Neural cell (in vitro differentiated cells): ENCODE measurements at regions not wholly inside any gene's neighbourhood (a gene's known extent, or its start where the extent isn't known, plus 50 kb on each side); places are given as distances from the start of the nearest gene placed in this dataset.

ENCODE experiments used
- H2AFZ ChIP-seq: fragments of 200-600, 300-800 bp; sonication (generic), shearing (Covaris generic); 2 replicates; pipeline ENCODE4 v1.6.0; 2014; ENCODE audit warnings: low read depth, mild to moderate bottlenecking, antibody characterized with exemption, low read length, moderate library complexity
- H3F3A ChIP-seq: fragments of 200-600 bp; shearing (Covaris generic); 2 replicates; pipeline ENCODE4 v1.6.1; 2016; ENCODE audit warnings: mild to moderate bottlenecking, moderate library complexity, mixed read lengths, antibody characterized with exemption, low read length; ENCODE audit not compliant: insufficient read depth, poor library complexity, severe bottlenecking
- H3K27ac ChIP-seq: fragments of 200-600, 300-800 bp; sonication (generic), shearing (Covaris generic); 2 replicates; pipeline ENCODE4 v1.5.1; 2014; ENCODE audit warnings: mild to moderate bottlenecking, low read length, moderate library complexity
- H3K27me3 ChIP-seq: fragments of 300-800, 200-600 bp; sonication (generic), shearing (Covaris generic); 2 replicates; pipeline ENCODE4 v1.6.0; 2014; ENCODE audit warnings: mild to moderate bottlenecking, low read depth, low read length, moderate library complexity; ENCODE audit not compliant: insufficient read depth
- H3K36me3 ChIP-seq: fragments of 300-800, 200-600 bp; sonication (generic), shearing (Covaris generic); 2 replicates; pipeline ENCODE4 v1.5.1; 2014; ENCODE audit warnings: mild to moderate bottlenecking, antibody characterized with exemption, low read length, moderate library complexity; ENCODE audit not compliant: insufficient read depth
- H3K4me2 ChIP-seq: fragments of 300-800, 200-600 bp; sonication (generic), shearing (Covaris generic); 2 replicates; pipeline ENCODE4 v1.6.0; 2014; ENCODE audit warnings: mild to moderate bottlenecking, low read length
- H3K4me3 ChIP-seq: fragments of 300-800, 200-600 bp; sonication (generic), shearing (Covaris generic); 2 replicates; pipeline ENCODE4 v1.5.1; 2014; ENCODE audit warnings: mild to moderate bottlenecking, low read length, moderate library complexity
- H3K79me2 ChIP-seq: fragments of 200-600 bp; shearing (Covaris generic); replicated peaks from 2 replicates; pipeline ENCODE4 v1.6.0; 2014; ENCODE audit warnings: mild to moderate bottlenecking, low read length, moderate library complexity; ENCODE audit not compliant: insufficient read depth
- H3K9ac ChIP-seq: fragments of 300-800, 200-600 bp; sonication (generic), shearing (Covaris generic); 2 replicates; pipeline ENCODE4 v1.6.1; 2016; ENCODE audit warnings: mild to moderate bottlenecking, low read length, mixed read lengths
- H3K9me2 ChIP-seq: fragments of 200-600 bp; shearing (Covaris generic); 2 replicates; pipeline ENCODE4 v1.6.1; 2016; ENCODE audit warnings: mild to moderate bottlenecking, low read length, mixed read lengths; ENCODE audit not compliant: insufficient read depth
- H3K9me3 ChIP-seq: fragments of 200-600, 300-800 bp; sonication (generic), shearing (Covaris generic); 2 replicates; pipeline ENCODE4 v1.6.1; 2016; ENCODE audit warnings: mild to moderate bottlenecking, mixed run types, low read length, moderate library complexity, mixed read lengths
- H4K20me1 ChIP-seq: fragments of 200-600 bp; shearing (Covaris generic); 2 replicates; pipeline ENCODE4 v1.6.1; 2016; ENCODE audit warnings: mild to moderate bottlenecking, mixed run types; ENCODE audit not compliant: insufficient read depth
- EP300 ChIP-seq: fragments of 450-650 bp; conservative IDR thresholded peaks from 2 replicates; pipeline ENCODE4 v1.6.1; 2014; ENCODE audit warnings: antibody characterized with exemption, mild to moderate bottlenecking, moderate library complexity; ENCODE audit not compliant: poor library complexity, severe bottlenecking
- EZH2 ChIP-seq: fragments of 200-600, 300-800 bp; shearing (Covaris generic), sonication (generic); IDR thresholded peaks from 2 replicates; pipeline ENCODE4 v1.6.1; 2014; ENCODE audit warnings: antibody characterized with exemption, low read length, borderline replicate concordance, mild to moderate bottlenecking; ENCODE audit not compliant: insufficient read depth, poor library complexity, severe bottlenecking
- MXI1 ChIP-seq: fragments of 450-650 bp; conservative IDR thresholded peaks from 2 replicates; pipeline ENCODE4 v1.6.1; 2014; ENCODE audit warnings: antibody characterized with exemption, mild to moderate bottlenecking; ENCODE audit not compliant: poor library complexity, severe bottlenecking
- POLR2AphosphoS5 ChIP-seq: IDR thresholded peaks from 2 replicates; pipeline ENCODE4 v1.6.1; 2012
- RAD21 ChIP-seq: fragments of 450-650 bp; conservative IDR thresholded peaks from 2 replicates; pipeline ENCODE4 v1.6.1; 2014; ENCODE audit warnings: antibody characterized with exemption, mild to moderate bottlenecking, moderate library complexity
- SMC3 ChIP-seq: fragments of 450-650 bp; conservative IDR thresholded peaks from 2 replicates; pipeline ENCODE4 v1.6.1; 2014; ENCODE audit warnings: antibody characterized with exemption, mild to moderate bottlenecking, moderate library complexity; ENCODE audit not compliant: poor library complexity
- TAF1 ChIP-seq: IDR thresholded peaks from 2 replicates; pipeline ENCODE4 v1.6.1; 2012; ENCODE audit warnings: low read depth
- TF ChIP-seq, protein P1 (sequence below): IDR thresholded peaks from 2 replicates; pipeline ENCODE4 v1.6.1; 2012; ENCODE audit warnings: borderline replicate concordance
- TF ChIP-seq, protein P2 (sequence below): fragments of 450-650 bp; IDR thresholded peaks from 2 replicates; pipeline ENCODE4 v1.5.1; 2014; ENCODE audit warnings: antibody characterized with exemption, mild to moderate bottlenecking, moderate library complexity; ENCODE audit not compliant: poor library complexity, severe bottlenecking

DNA sequence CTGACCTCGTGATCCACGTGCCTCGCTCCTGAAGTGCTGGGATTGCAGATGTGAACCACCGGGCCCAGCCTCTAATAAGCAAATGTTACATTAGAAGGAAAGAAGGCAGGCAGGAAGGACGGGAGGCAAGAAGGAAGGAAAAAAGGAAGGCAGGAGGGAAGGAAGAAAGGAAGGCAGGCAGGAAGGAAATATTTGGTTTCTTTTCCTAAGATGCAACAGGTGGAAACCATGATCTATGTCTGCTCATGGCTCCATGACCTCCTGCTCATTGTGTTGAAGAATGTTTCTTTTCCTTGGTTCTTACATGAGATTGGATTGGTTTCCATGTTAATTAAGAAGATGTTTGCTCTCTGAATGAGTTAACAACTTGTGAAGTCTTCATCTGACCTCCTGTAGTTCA is 91.8 kb upstream of the SNX9 start:
- no peak overlapping the region for H3K4me2 ChIP-seq
- H3K9ac ChIP-seq: no peak overlapping the region
- H3K27me3 ChIP-seq: no peaks in the 10 kb centered on the region
- no peak for TF ChIP-seq SMC3
- TF ChIP-seq EZH2: no peak
- TF ChIP-seq MXI1: no peak
- TF ChIP-seq EP300: no peak
- no peak for TF ChIP-seq POLR2AphosphoS5
- TF ChIP-seq RAD21: no peak
- no peak for TF ChIP-seq TAF1
- TF ChIP-seq, protein P1, sequence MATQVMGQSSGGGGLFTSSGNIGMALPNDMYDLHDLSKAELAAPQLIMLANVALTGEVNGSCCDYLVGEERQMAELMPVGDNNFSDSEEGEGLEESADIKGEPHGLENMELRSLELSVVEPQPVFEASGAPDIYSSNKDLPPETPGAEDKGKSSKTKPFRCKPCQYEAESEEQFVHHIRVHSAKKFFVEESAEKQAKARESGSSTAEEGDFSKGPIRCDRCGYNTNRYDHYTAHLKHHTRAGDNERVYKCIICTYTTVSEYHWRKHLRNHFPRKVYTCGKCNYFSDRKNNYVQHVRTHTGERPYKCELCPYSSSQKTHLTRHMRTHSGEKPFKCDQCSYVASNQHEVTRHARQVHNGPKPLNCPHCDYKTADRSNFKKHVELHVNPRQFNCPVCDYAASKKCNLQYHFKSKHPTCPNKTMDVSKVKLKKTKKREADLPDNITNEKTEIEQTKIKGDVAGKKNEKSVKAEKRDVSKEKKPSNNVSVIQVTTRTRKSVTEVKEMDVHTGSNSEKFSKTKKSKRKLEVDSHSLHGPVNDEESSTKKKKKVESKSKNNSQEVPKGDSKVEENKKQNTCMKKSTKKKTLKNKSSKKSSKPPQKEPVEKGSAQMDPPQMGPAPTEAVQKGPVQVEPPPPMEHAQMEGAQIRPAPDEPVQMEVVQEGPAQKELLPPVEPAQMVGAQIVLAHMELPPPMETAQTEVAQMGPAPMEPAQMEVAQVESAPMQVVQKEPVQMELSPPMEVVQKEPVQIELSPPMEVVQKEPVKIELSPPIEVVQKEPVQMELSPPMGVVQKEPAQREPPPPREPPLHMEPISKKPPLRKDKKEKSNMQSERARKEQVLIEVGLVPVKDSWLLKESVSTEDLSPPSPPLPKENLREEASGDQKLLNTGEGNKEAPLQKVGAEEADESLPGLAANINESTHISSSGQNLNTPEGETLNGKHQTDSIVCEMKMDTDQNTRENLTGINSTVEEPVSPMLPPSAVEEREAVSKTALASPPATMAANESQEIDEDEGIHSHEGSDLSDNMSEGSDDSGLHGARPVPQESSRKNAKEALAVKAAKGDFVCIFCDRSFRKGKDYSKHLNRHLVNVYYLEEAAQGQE: no peak
- TF ChIP-seq, protein P2, sequence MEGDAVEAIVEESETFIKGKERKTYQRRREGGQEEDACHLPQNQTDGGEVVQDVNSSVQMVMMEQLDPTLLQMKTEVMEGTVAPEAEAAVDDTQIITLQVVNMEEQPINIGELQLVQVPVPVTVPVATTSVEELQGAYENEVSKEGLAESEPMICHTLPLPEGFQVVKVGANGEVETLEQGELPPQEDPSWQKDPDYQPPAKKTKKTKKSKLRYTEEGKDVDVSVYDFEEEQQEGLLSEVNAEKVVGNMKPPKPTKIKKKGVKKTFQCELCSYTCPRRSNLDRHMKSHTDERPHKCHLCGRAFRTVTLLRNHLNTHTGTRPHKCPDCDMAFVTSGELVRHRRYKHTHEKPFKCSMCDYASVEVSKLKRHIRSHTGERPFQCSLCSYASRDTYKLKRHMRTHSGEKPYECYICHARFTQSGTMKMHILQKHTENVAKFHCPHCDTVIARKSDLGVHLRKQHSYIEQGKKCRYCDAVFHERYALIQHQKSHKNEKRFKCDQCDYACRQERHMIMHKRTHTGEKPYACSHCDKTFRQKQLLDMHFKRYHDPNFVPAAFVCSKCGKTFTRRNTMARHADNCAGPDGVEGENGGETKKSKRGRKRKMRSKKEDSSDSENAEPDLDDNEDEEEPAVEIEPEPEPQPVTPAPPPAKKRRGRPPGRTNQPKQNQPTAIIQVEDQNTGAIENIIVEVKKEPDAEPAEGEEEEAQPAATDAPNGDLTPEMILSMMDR: no peak
- no peaks in the 10 kb centered on the region for H4K20me1 ChIP-seq
- no peak overlapping the region for H2AFZ ChIP-seq
- no peaks in the 10 kb centered on the region for H3F3A ChIP-seq
- H3K27ac ChIP-seq: no peak overlapping the region
- H3K9me2 ChIP-seq: no peaks in the 10 kb centered on the region
- H3K36me3 ChIP-seq: no peaks in the 10 kb centered on the region
- H3K9me3 ChIP-seq: no peaks in the 10 kb centered on the region
- no peak overlapping the region for H3K4me3 ChIP-seq
- no peaks in the 10 kb centered on the region for H3K79me2 ChIP-seq

GRCh38 chr6:157732007-157732406 is 91.0 kb upstream of the SNX9 start:
- Histone ChIP-seq H3K9me2 (no peaks in the 10 kb centered on the region), H3K27ac (no peak overlapping the region), H3K36me3 (no peaks in the 10 kb centered on the region), H3K9me3 (no peaks in the 10 kb centered on the region), H2AFZ (no peak overlapping the region), H3K4me3 (no peak overlapping the region), H3K79me2 (no peaks in the 10 kb centered on the region), H3F3A (no peaks in the 10 kb centered on the region), H3K27me3 (no peaks in the 10 kb centered on the region), H4K20me1 (no peaks in the 10 kb centered on the region), H3K9ac (no peak overlapping the region), H3K4me2 (no peak overlapping the region)
- TF ChIP-seq MXI1: no peak
- TF ChIP-seq RAD21: no peak
